ENCODE measurements at regions not wholly inside any gene's neighbourhood (a gene's known extent, or its start where the extent isn't known, plus 50 kb on each side); places are given as distances from the start of the nearest gene placed in this dataset.

DNA sequence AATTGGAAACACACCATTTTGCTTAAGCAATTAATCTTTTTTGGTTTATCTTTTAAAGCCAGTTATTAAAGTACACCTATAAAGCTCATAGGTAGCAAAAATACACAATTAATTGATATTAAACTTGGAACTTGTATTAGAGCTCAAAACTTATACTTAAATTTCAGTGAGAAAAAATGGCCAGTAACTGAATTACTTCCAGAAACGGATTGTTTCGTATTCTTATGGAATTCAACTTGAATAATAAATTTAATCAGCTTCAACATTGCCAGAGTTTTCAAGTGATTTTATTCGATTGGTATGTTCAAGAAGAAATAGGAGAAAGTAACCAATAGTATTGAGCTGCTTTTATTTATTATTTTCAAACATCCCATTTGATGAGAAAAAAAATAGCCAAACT lies 112.7 kb upstream of the PDE10A start:
- Histone ChIP-seq H3K27ac (no peak overlapping the region), H3K4me3 (no peak overlapping the region), H3K36me3 (no peaks in the 10 kb centered on the region), H3K27me3 (no peaks in the 10 kb centered on the region), H3K4me1 (no peaks in the 10 kb centered on the region), H3K9me3 (no peaks in the 10 kb centered on the region)
- DNase-seq (ENCODE audit: low spot score), result no peak
- TF ChIP-seq, protein P1, sequence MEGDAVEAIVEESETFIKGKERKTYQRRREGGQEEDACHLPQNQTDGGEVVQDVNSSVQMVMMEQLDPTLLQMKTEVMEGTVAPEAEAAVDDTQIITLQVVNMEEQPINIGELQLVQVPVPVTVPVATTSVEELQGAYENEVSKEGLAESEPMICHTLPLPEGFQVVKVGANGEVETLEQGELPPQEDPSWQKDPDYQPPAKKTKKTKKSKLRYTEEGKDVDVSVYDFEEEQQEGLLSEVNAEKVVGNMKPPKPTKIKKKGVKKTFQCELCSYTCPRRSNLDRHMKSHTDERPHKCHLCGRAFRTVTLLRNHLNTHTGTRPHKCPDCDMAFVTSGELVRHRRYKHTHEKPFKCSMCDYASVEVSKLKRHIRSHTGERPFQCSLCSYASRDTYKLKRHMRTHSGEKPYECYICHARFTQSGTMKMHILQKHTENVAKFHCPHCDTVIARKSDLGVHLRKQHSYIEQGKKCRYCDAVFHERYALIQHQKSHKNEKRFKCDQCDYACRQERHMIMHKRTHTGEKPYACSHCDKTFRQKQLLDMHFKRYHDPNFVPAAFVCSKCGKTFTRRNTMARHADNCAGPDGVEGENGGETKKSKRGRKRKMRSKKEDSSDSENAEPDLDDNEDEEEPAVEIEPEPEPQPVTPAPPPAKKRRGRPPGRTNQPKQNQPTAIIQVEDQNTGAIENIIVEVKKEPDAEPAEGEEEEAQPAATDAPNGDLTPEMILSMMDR (IDR thresholded peaks at IDR 0.05), result no peak

DNA sequence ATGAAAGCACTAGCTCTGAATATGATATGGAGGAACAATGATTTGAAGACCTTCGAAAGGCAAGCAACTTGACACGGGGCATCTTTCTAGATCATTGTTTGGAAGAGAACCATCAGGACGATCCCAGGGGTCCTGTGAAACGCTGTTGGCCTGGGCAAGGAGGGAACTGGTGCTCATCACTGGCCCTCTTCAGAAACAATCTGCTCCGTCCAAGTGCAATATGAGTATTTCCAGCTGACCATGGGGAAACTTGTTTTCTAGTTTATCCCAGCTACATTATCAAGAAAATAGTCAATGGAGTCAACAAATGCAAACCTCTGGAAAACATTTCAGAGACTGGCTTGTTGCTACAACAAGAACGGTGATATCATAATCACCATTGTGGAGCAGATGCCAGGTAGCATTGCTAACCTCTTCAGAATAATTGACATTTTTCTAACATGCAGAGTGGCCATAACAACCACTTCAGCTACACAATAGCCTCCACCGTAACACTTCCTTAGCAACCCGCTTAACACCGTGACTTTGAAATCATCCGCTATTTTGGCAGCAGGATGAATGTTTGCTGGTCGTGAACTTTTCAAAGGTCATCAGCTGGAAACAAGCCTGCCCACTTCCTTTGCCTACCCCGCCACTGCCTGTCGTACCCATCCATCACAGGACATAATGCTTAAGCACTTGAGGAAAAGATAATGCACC lies 112.0 kb upstream of the PDE10A start:
- no peak for DNase-seq (ENCODE audit: low spot score)
- Histone ChIP-seq H3K27ac (peak overlapping the region in 1 of 2 donors; percentile 26), H3K4me3 (no peak overlapping the region), H3K36me3 (no peaks in the 10 kb centered on the region), H3K9me3 (no peaks in the 10 kb centered on the region), H3K4me1 (no peaks in the 10 kb centered on the region), H3K27me3 (no peaks in the 10 kb centered on the region)
- TF ChIP-seq, protein P1 (IDR thresholded peaks at IDR 0.05), result no peak

DNA sequence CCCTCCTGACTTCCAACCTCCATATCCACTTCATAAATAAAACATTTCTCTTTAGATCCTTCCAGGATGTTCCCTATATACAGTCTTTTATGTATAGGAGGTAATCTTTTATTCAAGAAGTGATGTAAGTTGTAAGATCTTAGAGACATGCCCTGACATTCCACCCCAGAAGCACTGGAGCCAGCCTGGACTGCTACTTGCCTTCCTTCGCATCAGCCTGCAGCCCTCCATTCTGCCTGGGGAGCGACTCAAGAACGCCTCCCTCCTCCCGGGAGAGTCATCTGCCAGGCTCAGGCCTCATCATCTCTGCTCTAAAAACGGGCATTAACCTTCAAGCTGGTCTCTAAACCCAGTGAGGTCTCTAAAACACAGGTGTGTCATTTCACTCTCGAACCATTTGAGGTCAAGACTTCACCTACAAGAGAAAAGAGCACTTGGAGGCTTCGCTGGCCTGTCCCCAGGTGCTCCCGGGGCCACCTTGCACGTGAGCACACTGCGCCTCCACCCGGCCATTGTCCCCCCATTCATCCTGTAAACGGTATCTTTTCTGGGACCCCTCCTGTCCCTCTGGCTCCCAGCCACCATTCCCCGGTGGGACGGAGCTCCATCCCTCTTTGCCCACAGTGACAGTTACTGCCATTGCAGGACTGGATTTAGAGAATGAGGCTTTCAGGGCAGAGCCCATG lies 107.5 kb upstream of the PDE10A start:
- Histone ChIP-seq H3K27me3 (no peaks in the 10 kb centered on the region), H3K4me3 (no peak overlapping the region), H3K4me1 (peaks cover 0 to 16% of the 10 kb centered on the region in 2 donors), H3K36me3 (no peaks in the 10 kb centered on the region), H3K9me3 (no peaks in the 10 kb centered on the region), H3K27ac (no peak overlapping the region)
- TF ChIP-seq, protein P1 (IDR thresholded peaks at IDR 0.05), result no peak
- DNase-seq (ENCODE audit: low spot score), result no peak

DNA sequence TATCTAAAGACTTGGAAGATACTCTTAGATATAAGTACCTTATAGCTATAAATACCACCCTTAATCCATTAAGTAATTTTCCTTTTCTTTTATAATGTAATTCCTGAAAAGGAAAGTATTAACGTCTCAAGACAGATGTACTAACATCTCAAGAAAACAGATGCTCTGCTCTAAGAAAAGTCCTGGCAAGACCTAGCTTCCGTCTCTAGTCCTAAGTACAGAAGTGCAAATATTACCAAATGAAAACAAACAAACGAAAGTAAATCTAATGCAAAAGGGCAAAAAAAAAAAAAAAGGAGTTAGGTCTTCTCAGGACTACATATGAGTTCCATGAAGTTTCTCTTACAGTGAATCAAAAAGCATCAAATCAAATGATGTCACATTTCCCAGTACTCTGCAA lies 106.8 kb upstream of the PDE10A start:
- peaks cover 0 to 16% of the 10 kb centered on the region in 2 donors for H3K4me1 ChIP-seq
- H3K27me3 ChIP-seq, result no peaks in the 10 kb centered on the region
- no peak for DNase-seq (ENCODE audit: low spot score)
- H3K9me3 ChIP-seq, result no peaks in the 10 kb centered on the region
- H3K36me3 ChIP-seq, result no peaks in the 10 kb centered on the region
- H3K27ac ChIP-seq, result no peak overlapping the region
- TF ChIP-seq, protein P1 (IDR thresholded peaks at IDR 0.05), result no peak
- no peak overlapping the region for H3K4me3 ChIP-seq

DNA sequence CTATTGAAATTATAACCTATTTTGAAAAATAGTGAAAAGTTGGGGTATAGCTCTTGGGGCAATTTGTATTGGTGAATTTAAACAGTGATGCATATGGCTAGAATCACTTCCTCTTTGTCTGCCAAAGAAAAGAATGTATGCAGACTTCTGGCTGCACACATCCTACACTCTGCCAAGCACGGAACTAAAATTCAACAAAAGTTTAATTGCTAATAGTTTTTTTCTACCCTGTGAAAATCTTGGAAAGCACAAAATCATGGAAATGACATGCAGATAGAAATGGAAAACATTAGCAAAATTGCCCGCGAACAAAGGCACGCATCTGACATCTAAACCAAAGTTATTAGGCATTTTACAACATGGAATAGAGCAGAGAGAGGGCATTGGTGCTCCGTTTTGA lies 106.4 kb upstream of the PDE10A start:
- no peaks in the 10 kb centered on the region for H3K9me3 ChIP-seq
- no peaks in the 10 kb centered on the region for H3K27me3 ChIP-seq
- H3K4me3 ChIP-seq, result no peak overlapping the region
- no peak for DNase-seq (ENCODE audit: low spot score)
- no peak overlapping the region for H3K27ac ChIP-seq
- peaks cover 0 to 16% of the 10 kb centered on the region in 2 donors for H3K4me1 ChIP-seq
- H3K36me3 ChIP-seq, result no peaks in the 10 kb centered on the region
- TF ChIP-seq, protein P1 (IDR thresholded peaks at IDR 0.05), result no peak
